ENCODE measurements at regions not wholly inside any gene's neighbourhood (a gene's known extent, or its start where the extent isn't known, plus 50 kb on each side); places are given as distances from the start of the nearest gene placed in this dataset.
"Not testable (repeated sequence)": the region's sequence is repeated elsewhere in the genome, so short reads cannot be mapped to it uniquely, and the experiment has no call there.

DNA sequence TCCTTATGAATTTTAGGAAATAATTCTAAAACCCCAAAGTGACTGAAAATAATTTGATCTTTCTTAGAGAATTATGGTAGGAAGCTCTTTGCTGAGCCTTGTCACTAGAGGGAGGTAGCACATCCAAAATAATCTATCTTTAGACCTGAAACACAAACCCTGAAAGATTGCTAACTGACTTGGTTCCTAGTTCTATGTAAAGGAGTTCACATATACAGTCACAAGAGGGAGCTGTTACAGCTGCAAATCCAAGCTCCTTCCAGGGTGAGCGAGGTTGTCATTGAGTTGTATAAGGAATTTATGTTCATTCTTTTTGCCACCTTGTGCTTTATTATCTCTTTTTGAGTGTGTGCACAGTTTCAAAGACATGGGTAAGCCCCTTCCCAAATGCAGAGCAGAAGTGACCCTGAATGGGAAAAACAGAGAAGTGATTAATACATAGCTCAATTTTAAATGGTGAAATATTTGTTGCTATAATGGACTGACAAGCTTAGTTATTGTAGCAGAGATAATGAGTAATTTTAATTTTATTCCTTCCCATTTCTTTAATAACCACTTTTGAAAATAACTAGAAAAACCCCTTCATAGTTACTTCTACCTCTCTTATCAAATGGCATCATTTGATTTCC lies 387.9 kb downstream of the DAD1 start:
- no peak for DNase-seq (ENCODE audit: low read depth in 2 of 2)

DNA sequence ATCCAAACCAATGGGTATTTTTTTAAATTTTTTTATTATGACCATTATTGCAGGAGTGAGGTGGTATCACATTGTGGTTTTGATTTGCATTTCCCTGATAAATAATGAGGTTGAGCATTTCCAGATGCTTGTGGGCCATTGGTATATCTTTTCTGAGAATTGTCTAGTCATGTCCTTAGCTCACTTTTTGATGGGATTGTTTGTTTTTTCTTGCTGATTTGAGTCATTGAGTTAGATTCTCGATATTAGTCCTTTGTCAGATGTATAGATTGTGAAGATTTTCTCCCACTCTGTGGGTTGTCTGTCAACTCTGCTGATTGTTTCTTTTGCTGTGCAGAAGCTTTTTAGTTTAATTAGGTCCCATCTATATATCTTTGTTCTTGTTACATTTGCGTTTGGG lies 388.9 kb downstream of the DAD1 start:
- DNase-seq (ENCODE audit: low read depth in 2 of 2), result not testable (repeated sequence)

DNA sequence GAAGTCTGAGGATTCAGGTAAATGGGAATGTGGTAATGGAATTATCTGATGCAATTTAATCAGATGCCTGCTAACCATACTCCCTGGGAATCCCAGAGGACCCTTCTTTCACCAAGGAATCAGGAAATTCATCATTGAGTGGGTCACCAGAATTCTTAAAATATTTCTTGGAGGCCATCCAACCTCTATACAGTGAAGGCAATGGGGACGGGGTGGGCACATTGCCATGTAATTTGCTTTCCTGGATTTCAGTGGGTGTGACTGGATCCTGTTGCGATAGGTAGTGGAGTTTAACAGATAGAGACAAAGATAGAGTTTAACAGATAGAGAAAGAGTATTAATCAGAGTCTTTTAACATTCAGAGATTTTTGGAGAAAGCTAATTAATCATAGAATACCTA lies 394.4 kb downstream of the DAD1 start:
- DNase-seq (ENCODE audit: low read depth in 2 of 2), result no peak

DNA sequence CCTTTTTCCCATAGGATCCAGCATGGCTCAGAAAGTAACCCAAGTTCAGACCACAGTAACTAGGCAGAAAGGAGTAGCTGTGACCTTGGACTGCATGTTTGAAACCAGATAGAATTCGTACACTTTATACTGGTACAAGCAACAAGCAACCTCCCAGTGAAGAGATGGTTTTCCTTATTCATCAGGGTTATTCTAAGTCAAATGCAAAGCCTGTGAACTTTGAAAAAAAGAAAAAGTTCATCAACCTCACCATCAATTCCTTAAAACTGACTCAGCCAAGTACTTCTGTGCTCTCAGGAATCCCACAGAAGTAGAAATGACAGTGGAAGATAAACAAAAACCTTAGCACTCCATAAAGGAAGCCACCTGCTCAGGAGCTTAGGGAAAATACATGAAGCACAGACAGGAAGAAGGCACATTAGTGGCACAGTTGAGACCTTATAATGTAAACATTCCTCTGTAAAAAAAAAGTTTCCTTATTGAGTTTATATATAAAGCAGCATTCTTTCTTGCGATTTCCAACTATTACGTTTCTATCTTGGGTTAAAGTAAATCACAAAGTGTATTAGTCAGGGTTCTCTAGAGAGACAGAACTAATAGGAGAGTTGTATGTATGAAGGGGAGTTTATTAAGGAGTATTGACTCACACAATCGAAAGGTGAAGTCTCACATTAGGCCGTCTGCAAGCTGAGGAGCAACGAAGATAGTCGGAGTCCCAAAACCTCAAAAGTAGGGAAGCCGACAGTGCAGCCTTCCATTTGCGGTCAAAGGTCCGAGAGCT lies 398.4 kb downstream of the DAD1 start:
- DNase-seq (ENCODE audit: low read depth in 2 of 2), result no peak

- DNase-seq (ENCODE audit: low read depth in 2 of 2), result no peak
These were observed 399.1 kb downstream of the DAD1 start for GRCh38 chr14:22189881-22190280.

DNA sequence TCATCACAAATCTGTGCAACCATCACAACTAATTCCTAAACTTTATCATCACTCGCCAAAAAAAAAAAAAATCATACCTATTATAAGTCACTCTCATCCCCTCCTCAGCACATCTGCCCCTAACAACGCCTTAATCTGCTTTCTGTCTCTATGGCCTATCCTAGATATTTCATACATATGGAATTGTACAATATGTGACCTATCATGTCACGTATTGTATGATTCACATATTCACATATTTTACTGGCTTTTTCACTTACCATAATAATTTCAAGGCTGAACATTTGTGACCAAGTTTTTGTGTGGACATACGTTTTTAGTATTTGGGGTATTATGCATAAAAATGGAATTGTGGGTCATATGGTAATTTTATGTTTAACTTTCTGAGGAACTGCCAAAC lies 400.7 kb downstream of the DAD1 start:
- DNase-seq (ENCODE audit: low read depth in 2 of 2), result no peak

GRCh38 chr14:22185789-22186188 lies 403.2 kb downstream of the DAD1 start:
- no peak for DNase-seq (ENCODE audit: low read depth in 2 of 2)

DNA sequence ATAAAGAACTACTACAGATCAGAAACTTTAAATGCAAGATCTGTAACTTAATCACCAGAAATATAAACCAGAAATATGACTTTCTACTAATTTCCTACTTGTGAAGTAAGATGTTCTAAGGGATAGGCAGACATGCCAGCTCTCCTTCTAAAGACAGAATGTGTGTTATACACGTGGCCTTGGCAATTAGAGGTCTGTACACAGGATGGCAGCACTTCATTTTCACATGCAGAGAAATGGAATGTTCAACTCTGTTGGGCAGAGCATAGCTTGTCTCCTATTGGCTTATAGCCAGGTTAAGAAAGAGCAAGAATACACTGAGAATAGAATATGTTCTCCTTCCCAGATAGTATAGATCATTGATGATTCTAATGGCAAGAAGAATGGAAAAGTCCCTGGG lies 403.8 kb downstream of the DAD1 start:
- no peak for DNase-seq (ENCODE audit: low read depth in 2 of 2)

- no peak for DNase-seq (ENCODE audit: low read depth in 2 of 2)
These were observed 404.2 kb downstream of the DAD1 start for GRCh38 chr14:22184830-22185168.

DNA sequence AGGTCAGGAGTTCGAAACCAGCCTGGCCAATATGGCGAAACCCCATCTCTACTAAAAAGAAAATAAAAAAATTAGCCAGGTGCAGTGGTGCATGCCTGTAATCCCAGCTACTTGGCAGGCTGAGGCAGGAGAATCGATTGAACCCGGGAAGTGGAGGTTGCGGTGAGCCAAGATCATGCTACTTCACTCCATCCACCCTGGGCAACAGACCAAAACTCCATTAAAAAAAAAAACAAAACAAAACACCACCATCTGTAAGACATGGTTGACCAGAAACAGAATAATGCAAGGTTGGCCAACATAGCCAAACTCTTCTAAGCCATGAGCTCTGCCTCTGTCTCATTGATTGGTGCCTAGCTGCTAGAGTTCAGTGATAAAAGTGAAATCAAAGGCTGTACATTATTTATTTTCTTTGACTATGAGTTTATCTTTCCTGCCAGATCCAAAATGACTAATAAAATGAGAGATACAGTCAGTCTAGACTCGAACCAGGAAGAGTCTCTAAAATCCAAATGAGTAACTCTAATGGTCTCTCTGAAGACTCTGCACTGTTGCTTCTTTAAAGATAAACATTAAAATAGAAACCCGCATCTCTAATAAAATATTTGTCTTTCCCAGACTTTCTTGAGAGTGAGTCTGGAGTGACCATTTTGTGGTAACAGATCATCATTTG lies 404.7 kb downstream of the DAD1 start:
- no peak for DNase-seq (ENCODE audit: low read depth in 2 of 2)

DNA sequence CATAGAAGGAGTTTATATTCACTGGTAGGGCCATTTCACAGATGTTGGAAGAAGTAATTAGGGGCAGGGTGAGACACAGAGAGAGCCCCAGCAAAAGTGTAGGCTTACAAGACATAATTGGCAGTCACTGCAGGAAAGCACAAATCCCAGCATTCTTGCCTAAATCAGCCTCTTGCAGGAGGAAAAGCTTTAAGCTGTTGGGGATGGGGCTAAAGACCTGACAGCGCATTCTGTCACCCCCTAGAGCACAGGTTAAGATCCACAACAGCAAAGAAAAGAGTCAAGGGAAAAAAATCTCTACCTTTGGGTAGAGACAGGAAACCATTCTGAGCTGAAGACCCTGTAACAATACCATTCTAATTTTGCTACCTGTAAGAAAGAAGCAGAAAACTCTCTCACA lies 409.0 kb downstream of the DAD1 start:
- DNase-seq (ENCODE audit: low read depth in 2 of 2), result no peak

GRCh38 chr14:22179190-22179589 lies 409.8 kb downstream of the DAD1 start:
- DNase-seq (ENCODE audit: low read depth in 2 of 2), result no peak

- DNase-seq (ENCODE audit: low read depth in 2 of 2), result no peak
These were observed 410.6 kb downstream of the DAD1 start for GRCh38 chr14:22178333-22178839.

DNA sequence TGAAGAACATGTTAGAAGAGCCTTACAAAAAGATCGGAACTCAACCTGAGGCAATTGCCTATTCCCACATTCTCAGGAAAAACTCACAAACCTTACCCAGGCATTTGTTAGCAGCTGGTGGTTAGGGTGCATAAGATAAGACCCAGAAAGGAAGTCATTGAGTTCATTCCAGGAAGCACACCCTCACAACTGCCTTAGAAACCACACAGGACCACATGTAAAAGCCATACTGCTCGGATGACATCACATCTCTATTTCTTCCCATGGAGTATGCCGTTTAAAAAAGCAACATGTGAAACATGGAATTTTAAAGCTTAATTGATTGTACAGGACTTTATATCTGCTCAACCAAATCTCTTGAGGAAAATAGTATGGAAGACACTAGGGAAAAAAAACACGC lies 411.2 kb downstream of the DAD1 start:
- DNase-seq (ENCODE audit: low read depth in 2 of 2), result no peak

DNA sequence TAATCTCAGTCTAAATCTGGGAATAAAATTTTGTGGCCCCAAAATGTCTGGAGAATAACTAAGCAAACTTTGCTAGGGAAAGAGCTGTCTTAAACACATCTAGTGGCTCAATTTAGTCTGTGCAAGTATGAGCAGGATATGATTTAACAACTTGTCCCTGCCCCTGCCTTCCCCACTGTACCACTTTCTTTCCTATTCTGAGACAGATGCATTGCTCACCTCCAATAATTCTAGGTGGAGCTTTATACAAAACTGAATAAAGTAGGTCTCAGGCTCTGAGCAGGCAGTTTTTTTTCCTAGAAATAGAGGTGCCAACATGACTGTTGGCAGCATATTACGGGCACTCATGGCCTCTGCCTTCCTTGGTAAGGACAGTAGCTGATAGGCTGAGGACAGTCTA lies 412.1 kb downstream of the DAD1 start:
- DNase-seq (ENCODE audit: low read depth in 2 of 2), result no peak

- not testable (repeated sequence) for DNase-seq (ENCODE audit: low read depth in 2 of 2)
These were observed 413.8 kb downstream of the DAD1 start for GRCh38 chr14:22175278-22175558.

DNA sequence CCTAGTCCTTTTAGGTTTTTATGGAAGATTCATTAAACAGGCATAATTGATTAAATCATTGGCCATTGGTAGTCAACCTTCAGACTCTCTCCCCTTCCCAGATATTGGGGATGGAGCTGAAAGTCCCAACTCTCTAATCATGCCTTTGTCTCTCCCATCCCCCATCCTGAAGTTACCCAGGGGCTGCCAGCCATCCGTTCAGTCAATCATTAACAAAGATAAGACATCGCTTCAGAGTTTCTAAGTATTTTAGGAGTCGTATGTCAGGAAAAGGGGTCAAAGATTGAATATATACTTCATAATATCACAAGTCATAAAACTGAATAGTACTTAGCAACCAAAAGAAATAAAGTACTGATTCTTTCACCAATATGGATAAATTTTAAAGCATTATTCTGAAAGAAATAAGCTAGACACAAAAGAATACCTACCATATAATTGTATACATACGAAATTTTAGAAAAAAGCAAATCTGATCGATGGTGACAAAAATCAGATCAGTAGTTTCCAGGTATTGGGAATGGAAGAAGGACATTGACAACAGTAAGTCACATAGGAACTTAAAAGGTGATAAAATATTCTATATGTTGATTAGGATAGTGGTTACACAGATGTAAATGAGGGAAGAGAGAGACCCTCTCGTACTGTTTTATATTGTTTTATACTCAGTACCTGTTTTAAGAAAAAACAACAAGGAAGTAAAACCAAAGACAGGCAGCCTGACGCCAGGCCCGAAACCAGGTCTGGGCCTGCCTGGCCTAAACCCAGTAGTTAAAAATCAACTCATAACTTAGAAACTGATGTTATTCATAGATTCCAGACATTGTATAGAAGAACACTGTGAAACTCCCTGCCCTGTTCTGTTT lies 414.4 kb downstream of the DAD1 start:
- no peak for DNase-seq (ENCODE audit: low read depth in 2 of 2)

DNA sequence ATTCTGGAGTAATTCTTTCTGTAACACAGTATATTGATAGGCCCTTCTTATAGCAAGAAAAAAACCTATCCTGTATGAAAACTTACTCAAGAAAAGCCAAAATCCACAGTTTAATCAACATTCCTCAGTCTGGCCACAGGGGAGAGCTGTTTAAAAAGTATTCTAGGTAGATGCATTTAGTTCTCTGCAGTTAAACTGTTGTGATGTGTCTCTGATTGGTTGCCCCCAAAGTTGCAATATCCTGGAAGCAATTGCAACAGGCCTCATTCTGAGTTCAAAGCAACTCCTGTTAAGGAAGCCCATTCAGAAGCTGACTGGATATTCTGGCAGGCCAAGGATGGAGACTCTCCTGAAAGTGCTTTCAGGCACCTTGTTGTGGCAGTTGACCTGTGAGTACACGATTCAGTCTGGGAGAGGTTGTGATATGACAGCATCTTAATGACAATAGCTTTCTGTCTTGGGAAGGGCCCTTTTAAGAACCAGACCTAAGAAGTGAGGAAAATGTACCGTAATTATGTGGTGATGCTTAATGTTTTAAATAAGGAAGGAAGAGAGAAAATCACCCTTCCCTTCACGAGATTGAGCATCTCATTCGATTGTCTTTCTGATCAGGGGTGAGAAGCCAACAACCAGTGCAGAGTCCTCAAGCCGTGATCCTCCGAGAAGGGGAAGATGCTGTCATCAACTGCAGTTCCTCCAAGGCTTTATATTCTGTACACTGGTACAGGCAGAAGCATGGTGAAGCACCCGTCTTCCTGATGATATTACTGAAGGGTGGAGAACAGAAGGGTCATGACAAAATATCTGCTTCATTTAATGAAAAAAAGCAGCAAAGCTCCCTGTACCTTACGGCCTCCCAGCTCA lies 420.7 kb downstream of the DAD1 start:
- DNase-seq (ENCODE audit: low read depth in 2 of 2), result no peak

- DNase-seq (ENCODE audit: low read depth in 2 of 2), result no peak
These were observed 424.4 kb downstream of the DAD1 start for GRCh38 chr14:22164616-22165015.

DNA sequence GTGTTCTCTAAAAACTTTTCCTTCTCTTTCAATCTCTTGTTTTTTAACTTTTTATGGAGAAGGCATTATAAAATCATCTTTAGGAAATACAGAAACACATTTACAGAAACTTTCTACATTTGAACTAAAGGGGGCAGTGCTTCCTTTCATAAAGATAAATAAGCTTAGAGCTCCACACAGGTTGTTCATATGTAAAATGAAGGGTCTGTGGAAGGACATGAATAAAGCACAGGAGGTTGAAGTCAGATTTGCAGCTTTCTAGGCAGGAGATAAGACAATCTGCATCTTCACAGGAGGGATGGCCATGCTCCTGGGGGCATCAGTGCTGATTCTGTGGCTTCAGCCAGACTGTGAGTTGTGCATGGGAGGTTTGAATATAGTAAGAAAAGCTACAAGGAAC lies 426.0 kb downstream of the DAD1 start:
- no peak for DNase-seq (ENCODE audit: low read depth in 2 of 2)

DNA sequence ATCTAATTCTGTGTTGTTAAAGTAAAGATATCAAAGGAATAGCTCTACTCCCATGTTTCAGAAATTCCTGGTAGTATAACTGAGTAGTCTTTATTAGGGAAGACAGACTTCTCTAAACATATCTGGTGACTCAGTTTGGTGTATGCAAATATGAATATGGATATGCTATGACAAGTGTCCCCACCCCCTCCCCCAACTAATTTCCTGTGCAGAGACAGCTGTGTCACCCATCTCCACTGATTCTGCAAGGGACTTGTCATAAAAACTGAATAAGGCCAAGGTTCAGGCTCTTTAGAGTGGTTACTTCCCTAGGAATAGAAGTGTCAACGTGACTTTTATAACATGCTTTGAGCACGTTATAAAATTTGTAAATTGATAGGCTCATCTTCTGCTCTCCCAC lies 429.1 kb downstream of the DAD1 start:
- DNase-seq (ENCODE audit: low read depth in 2 of 2), result no peak

All from stimulated activated CD8-positive, alpha-beta memory T cell treated with anti-CD3 and anti-CD28 coated beads, Interleukin-15, amount 100 ng/mL, for 4 hours (primary cell).